ENCODE measurements at regions not wholly inside any gene's neighbourhood (a gene's known extent, or its start where the extent isn't known, plus 50 kb on each side); places are given as distances from the start of the nearest gene placed in this dataset.
"Not testable (repeated sequence)": the region's sequence is repeated elsewhere in the genome, so short reads cannot be mapped to it uniquely, and the experiment has no call there.

GRCh38 chr9:28127101-28127500, 553.8 kb upstream of the C9orf72 start:
- peak; percentile 95 for DNase-seq

GRCh38 chr9:28134446-28134976, 561.2 kb upstream of the C9orf72 start:
- peak; percentile 64 for DNase-seq

DNA sequence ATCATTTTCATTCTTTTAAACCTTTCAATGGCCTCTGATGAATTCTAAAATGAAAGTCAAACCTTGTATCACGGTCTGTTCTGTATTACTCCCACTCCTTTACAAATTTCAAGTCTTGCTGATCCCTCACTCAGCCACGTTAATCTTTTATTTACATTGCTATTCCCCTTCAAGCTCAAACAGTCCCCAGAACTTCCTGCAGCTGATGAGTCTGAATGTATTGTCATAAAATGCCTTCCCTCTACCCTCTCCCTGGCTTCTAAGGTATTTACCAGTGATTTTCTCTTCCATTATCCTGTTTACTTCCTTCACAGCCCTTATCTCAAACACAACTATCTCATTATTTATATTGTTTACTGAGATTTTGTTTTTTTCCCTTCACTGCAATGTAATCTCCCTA, 562.3 kb upstream of the C9orf72 start:
- DNase-seq = peak; percentile 80

GRCh38 chr9:28136113-28136512, 562.8 kb upstream of the C9orf72 start:
- peak; percentile 45 for DNase-seq

DNA sequence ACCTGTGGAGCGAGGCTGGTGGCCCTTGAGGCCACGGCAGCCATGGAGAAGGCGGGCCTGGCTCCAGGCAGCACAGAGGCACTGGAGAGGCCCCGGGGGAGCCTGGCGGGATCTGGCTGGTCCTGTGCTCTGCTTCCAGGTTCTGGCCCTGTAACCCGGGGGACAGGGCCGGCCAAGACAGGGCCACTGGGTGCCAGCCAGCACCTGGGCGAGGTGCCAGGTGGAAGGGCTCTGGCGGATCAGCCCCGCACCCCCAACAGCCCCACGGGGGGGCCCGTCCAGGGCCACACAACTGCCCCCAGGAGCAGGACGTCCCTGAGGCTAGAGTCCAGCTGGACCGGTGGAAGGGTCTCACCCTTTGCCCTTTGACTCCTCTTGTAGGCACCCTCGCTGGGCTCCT, 574.1 kb upstream of the C9orf72 start:
- not testable (repeated sequence) for DNase-seq

DNA sequence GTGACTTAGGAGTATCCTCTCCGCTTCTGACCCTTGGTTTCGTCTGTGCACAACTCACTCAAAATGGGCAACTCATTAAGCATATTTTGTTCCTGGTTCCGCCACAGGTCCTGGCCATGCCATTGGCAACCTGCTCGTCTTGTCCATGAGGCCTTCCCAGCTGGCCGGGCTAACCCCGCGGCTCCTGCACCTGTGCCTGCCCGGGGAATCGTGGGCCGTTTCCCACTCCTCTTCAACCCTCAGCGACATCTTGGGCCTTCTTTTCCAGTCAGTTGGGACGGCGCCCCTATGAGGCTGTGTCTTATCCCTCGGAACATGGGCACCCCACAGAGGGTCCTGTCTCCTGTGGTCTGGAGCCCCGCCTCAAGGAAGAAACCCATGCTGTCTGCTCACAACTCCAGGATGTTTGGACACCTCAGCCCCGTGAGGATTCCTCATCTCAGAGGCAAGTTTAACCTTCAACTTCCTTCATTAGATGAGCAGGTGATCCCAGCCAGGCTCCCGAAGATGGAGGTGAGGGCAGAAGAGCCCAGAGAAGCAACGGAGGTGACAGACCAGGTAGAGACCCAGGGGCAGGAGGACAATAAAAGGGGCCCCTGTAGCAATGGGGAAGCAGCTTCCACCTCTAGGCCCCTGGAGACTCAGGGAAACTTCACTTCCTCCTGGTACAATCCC, 574.8 kb upstream of the C9orf72 start:
- DNase-seq = not testable (repeated sequence)

- not testable (repeated sequence) for DNase-seq
Observed at GRCh38 chr9:28149361-28150050, 576.2 kb upstream of the C9orf72 start.

DNA sequence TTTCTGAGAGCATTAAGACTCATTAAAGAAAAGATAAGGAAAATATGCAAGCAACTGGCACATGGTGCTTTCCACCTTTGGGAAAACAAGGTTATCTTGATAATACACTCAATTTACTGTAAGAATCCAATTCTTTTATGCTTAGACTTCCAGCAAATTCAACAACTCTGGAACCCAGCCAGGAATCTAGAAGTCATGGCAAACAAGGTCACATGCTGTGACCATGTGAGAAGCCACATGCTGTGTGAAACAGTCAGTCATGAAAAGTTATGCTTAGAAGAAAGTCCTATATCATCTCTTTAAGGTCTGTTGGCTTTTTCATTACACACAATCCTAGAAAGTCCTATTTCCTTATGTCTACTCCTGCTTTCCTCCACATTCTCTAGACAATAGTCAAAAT, 581.8 kb upstream of the C9orf72 start:
- peak; percentile 78 for DNase-seq

- DNase-seq = peak; percentile 15
Observed at GRCh38 chr9:28155671-28156070, 582.4 kb upstream of the C9orf72 start.

DNA sequence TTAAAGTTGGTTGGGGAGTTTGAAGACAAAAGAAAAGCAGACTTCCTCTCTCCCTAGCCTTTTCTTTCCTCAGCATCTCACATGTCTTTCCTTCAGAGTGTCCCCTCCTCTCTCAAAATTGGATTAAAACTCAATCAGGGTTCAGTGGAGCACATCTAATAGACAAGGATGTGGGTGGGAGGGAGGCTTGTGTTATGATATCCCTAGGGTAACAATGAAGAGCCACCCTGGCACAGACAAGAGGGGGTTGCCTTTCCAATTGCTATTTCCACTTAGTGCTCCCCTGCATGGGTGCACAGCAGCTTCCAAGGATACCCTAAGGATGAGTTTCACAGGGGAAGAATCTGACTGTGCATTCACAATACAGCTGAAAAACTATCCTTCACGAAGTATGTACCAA, 585.2 kb upstream of the C9orf72 start:
- DNase-seq = no peak

GRCh38 chr9:28163619-28164018, 590.3 kb upstream of the C9orf72 start:
- DNase-seq = peak; percentile 13

- no peak for DNase-seq
Observed at GRCh38 chr9:28166179-28166578, 592.9 kb upstream of the C9orf72 start.

DNA sequence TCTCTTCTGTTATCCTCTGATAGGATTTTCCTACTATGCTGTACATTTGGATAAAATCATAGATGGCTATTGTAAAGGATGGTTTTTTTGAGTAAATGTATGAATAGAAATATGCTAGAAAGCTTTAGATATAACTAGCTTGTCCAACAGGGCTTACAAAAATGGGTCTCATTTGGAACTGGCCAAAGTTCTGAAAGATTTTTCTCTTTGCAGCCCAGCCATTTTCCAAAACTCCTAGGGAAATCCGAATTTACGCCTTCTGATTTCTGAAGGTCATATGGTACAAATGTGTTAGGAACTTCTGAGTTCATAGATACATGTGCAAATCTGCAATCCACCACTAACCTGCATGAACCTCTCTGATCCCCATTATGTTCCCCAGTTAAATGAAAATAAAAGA, 603.9 kb upstream of the C9orf72 start:
- no peak for DNase-seq

GRCh38 chr9:28177925-28178324, 604.6 kb upstream of the C9orf72 start:
- no peak for DNase-seq

GRCh38 chr9:28179893-28180292, 606.6 kb upstream of the C9orf72 start:
- DNase-seq = peak; percentile 36

- DNase-seq = no peak
Observed at GRCh38 chr9:28190981-28191380, 617.7 kb upstream of the C9orf72 start.

GRCh38 chr9:28197653-28198052, 624.4 kb upstream of the C9orf72 start:
- DNase-seq = no peak

DNA sequence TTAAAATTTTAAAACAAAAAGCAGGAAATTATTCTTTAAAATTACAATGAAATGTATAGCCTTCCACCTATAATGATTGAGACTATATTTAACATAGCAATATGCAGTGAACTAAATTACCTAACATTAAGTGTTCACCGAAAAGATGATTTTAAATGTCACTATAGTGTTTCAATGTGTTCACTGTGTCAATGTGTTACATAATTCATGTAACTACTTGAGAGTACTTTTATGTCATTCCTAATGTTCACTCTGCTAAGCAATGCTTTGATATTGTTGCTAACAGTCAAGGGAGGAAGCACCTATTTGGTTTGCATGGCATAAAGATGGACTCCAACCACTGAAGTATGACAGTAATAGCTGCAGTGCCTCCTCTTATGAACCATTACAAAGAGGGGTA, 629.8 kb upstream of the C9orf72 start:
- no peak for DNase-seq

- peak; percentile 47 for DNase-seq
Observed at GRCh38 chr9:28206280-28206679, 633.0 kb upstream of the C9orf72 start.

GRCh38 chr9:28207657-28208056, 634.4 kb upstream of the C9orf72 start:
- peak; percentile 30 for DNase-seq

DNA sequence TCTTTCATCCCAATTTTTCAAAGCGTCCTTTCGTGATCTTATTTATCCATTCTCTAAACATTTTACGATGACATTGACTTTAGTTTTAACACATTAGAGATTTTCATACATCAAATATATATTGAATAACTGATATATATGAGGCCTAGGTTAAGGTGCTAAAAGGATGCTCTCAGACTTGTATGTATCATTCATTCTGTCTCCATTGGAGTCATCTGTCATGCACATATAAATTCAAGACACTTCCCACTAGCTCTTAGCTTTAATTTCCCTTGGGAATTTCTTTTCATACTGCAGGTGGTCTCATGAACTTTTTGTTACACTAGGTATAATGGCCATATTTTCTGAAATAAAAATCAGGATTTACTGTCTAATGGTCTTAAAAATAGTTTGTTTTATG, 635.8 kb upstream of the C9orf72 start:
- peak; percentile 22 for DNase-seq

DNA sequence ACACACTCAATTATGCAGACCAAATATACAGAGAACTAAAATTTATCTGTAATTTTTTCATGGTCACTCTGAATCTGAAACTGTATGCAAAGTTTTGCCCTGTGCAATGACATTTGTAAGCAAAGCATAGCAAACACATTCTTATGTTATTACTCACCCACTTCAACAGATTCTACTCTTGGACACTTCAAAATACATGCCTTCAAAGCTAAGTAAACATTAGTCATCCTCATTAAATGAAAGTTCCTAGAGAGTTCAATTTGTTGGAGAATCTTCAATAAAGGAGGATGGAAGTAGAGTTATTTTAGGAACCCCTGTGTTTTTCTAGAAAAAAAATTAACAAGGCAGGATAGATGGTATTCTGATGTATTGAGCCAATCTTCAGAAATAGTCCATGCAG, 639.7 kb upstream of the C9orf72 start:
- DNase-seq = peak; percentile 69

DNA sequence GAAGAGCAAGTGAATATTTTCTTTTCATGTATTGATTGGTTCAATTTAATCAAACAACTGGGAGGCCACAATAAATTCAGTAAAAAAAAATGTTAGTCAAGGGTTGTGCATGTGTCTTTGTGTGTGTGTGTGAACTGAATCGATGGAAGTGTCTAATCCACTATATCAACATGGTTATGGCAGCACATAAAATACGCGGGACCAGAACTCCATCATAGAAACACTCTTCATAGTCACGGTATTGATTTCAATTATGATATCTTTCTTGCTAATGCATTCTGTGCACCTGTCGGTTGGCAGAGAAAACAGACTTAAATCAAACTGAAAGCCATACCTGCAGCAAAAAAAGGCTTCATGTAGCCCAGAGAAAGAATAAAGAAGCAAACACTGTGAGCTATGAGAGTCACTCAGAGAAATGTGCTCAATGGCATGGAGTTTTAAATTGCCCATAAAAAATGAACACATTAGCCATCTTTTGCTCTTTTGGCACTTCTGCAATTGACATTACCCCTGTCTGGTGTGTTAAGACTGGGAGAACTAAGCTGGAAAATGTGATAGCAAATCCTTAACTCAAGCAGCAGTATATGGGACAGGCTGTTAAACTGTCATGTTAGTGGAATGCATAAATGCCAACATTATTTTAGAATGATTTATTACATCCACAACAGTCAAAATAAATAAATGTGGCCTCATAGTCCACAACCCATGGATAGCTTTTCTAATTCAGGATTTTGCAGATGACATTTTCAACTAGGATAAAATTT, 642.4 kb upstream of the C9orf72 start:
- DNase-seq = peak; percentile 47

GRCh38 chr9:28232686-28233085, 659.4 kb upstream of the C9orf72 start:
- no peak for DNase-seq

Measured in NCI-H69 (cell line).